GM19438 (cell line): ENCODE measurements at regions not wholly inside any gene's neighbourhood (a gene's known extent, or its start where the extent isn't known, plus 50 kb on each side); places are given as distances from the start of the nearest gene placed in this dataset.

Experiments used
- ATAC-seq: cut with Tn5 transposase; IDR thresholded peaks from one replicate; pipeline ENCODE4 v1.9.1; 2021; ENCODE audit warnings: low read depth; ENCODE audit not compliant: unreplicated experiment

DNA sequence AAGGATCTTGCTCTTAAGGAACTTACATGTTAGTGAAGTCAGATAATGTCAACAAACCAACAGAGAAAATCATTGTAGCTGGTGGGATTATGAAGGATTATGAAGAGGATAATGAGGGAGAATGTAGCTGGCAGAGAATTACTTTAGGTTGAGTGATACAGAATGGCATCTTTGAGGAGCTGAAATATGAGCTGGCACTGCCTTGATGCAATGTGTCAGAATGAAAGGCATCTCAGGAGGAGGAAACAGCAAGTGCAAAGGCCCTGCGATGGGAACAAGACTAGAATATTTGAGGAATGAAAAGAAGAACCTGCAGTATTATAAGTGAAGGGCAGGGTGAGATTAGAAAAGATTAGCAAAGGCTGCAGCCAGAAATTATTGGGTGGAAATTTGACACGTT is 237.2 kb upstream of the ADAMTS9 start:
- ATAC-seq: no peak

DNA sequence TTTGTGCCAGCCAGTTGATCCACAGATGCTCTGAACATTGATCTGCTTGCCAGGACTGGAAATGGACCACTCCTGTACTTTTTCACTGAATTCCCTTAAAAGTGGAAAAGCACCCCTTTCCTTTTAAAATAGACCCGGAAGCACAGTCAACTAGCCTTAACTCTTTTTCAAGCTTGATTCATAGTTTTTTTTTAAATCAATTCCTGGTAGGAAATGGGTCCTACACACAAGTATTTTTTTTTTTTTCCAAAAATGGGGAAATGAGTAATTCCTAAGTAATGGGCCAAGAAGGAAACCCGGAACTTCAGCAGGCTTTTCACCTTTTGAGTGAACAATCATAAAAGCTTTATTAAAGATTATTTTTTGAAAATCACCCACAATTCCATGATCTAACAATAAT is 234.4 kb upstream of the ADAMTS9 start:
- ATAC-seq: no peak

DNA sequence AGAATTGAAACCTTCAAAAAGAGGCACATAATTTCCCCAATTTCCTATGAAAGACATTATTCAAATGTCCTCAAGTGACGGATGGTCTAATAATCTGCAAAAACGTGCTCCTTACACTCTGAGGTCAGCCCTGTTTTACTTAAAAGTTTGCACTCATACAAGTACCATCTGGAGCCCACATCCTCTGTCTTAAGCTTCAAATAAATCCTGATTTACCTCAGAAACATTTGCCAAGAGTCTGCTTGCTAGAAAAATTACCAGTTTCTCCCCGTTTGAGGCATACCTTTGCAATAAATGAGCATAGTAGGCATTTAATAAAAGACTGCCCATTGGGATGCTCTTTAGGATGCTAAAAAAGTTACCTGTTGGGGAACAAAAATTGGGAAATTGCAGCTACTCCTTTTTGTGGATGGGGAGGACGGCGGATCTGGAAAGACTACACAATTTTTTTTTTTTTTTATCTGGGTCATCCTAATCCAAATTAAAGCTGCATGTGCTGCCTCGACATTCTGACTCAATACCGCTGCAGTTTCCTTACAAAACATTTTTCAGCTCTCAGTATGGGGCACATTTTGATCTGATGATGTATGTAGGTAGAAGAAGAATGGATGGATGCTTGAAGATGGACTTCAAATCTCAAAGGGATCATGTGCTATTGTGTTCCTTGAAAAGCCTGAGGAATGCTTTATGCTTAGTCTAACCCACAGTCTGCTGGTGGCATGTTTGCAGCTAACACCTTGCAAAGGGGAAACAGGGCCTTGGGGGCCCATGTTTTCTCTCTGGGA is 233.7 kb upstream of the ADAMTS9 start:
- no peak for ATAC-seq

DNA sequence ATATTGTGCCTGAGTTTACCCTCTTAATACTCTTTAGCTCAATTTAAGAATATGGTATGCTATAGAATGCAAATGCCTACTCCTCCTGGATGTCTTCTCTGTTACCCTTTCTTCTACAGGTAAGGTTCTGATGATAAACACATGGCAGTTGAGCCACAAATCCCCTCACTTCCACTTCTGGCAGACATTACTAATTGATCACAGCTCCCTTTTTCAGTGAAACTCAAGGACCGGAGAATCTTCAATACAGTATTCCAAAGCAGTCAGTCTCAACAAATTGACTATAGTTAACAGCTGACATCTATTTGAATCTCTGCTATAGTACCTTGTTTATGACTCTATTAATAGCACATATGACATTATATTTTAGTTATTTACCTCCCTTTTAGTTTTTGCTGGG is 232.1 kb upstream of the ADAMTS9 start:
- no peak for ATAC-seq

DNA sequence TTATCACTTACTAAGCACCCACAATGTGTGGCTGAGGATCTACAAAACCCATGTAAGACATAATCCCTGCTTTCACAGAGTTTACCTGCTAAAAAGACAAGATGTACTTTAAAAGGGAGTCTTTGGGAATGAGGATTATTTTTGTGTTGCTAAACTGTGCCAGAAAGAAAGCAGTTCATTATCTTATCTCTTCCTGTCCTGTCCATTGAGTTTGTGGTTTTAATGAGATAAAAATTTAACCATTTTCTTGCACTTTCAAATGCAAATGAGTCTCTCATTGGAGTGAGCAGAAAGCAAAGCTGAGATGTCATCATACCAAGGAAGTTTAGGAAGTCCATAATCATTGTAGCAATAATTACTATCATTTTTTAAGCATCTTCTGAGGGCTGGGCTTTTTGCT is 231.2 kb upstream of the ADAMTS9 start:
- no peak for ATAC-seq

DNA sequence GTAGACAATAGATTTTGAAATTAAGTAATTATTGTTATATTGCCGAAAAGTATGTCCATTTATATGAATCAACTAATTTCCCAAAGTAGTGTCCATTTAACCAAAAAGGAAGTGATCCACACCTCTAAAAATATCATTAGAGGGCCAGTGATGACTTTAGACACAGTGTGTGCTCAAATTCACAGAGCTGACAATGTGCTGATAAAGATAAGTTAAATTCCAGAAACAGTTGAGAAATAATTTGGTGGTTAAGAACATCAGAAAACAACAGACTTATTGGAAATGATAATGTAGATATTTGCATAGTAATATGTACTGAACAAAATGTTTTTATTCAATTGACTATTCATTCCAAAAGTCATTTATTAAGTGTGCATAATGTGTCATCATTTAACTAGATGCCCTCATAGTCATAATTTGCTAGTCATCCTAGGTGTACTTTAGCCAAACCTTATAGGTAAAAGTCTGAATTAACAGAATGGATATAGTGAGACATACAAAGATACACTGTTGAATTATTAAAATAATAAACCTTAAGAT is 230.2 kb upstream of the ADAMTS9 start:
- ATAC-seq: no peak

GRCh38 chr3:64916937-64917336 is 229.1 kb upstream of the ADAMTS9 start:
- no peak for ATAC-seq

GRCh38 chr3:64916192-64916798 is 228.5 kb upstream of the ADAMTS9 start:
- no peak for ATAC-seq

DNA sequence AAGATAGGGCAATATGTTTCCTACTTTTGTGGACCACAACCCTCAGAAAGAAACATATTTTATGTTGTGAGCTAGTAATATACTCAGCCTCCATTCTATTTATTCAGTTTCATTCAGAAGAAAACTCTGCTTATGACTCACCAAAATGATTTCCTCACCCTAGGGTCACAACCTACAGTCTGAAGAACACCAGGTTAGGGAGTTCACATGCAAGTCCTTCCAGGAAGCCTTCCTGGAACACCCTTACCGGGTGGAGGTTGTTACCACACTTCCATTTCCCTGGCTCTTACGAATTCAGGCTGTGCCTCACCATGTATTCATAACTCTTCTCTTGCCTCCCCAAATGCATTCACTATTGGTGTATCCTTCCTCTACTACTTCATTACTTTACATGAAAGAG is 228.0 kb upstream of the ADAMTS9 start:
- no peak for ATAC-seq

DNA sequence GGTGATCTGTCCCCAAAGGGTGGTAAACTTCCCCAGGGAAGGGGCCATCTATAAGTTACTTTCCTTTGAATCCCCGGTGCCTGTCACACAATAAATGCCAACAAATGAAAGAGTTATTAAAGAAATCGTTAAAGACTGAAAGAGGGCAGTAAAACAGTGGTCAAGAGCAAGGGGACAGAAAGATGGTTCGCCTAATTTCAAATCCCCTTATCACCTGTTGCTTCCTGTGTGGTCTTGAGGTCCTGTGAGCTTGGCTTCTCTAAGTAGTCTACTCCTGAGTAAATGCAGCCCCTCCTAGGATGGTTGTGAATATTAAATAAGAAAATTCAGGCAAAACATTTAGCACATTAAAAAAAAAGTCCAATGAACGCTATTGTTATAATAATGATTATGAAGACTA is 225.7 kb upstream of the ADAMTS9 start:
- ATAC-seq: no peak

DNA sequence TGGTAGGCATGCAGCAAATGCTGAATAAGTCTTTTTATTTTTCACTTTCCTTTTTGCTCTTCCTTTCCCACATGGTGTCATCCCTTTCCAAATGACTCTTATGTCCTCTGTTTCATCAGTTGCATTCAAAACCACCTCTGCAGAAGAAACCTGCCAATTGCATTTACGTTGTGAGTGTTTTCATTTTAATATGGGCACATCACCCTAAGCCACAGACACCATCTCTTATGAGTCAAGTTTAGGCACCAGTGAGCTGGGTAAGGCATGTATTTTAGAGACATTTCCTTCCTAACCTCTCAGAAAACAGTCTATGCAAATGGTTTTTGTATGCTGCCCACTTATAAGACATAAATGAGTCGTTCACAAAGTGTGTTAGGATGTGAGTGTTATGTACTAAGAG is 223.3 kb upstream of the ADAMTS9 start:
- no peak for ATAC-seq

DNA sequence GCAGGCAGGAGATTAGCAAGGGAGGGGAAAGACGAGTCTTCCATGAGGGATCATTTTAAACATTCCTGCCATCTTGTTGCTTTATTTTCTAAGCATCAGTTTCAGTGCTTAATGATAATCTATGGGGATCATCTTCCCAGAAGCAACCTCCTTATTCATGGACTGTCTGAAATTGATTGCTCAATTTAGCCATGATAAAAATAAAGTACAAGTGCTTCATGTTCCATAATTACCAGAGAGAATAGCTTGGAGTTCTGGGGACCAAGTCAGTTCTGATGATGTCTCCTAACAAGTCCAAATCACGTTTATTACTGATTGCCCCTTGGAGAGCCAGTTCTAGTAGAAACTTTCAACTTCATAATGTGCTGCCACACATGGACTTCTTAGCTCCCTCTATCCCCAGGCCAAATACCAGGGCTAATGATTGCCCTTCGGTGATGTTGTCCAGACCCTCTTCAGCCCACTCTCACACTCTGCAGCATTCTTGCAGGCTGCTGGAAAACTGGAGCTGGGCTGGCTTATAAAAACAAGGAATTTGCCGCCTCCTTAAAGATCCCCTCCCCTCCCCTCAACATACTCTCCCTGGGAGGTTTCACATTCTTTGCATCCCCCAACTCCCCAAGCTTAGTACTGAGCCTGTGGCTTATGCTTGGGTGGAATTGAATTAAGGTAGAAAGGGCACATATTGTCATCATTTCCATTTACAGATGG is 222.1 kb upstream of the ADAMTS9 start:
- ATAC-seq: no peak

- no peak for ATAC-seq
Measured at GRCh38 chr3:64909011-64909410, 221.2 kb upstream of the ADAMTS9 start.

- ATAC-seq: no peak
Measured at GRCh38 chr3:64908251-64908685, 220.5 kb upstream of the ADAMTS9 start.

DNA sequence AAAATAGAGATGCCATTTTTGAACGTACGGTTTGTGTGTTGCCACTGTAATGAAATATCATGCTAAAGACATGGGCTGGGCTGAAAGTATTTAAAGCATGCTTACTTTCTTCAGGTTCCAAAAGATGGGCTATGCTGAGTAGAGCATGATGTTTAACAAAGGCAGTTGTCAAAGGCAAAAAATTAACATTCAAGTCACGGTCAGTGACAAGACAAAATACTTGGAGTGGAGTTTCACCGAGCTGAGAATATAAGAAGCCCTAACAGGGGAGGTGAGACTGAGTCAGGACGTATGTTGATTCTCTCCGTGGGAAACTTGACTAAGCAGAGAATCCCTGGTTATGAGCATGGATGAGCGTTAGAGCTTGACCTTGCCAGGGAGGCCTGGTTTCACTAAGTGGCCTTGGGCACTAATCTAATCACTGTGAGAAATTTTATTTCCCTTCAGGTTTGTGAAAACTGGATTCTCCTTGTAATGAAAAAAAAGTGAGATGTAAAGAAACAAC is 218.2 kb upstream of the ADAMTS9 start:
- ATAC-seq: no peak

GRCh38 chr3:64903006-64903405 is 215.2 kb upstream of the ADAMTS9 start:
- no peak for ATAC-seq

- no peak for ATAC-seq
Measured at GRCh38 chr3:64901986-64902516, 214.3 kb upstream of the ADAMTS9 start.

DNA sequence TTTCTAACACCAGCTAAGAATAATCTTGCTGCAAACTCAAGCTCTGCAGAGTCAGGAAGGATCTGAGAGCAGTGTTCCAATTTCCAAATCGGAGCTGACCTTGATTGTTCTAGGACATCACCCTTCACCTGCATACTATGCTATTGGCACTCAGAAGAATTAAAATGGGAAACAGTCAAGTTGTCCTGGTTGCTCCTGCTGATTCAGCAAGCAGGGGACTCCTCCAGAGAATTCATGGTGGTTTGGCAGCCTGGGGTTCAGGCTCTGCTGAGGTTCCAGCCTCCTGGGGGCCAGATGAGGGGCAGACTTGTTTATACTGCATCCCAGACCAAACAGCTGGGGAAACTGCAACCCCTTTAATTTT is 213.7 kb upstream of the ADAMTS9 start:
- no peak for ATAC-seq

DNA sequence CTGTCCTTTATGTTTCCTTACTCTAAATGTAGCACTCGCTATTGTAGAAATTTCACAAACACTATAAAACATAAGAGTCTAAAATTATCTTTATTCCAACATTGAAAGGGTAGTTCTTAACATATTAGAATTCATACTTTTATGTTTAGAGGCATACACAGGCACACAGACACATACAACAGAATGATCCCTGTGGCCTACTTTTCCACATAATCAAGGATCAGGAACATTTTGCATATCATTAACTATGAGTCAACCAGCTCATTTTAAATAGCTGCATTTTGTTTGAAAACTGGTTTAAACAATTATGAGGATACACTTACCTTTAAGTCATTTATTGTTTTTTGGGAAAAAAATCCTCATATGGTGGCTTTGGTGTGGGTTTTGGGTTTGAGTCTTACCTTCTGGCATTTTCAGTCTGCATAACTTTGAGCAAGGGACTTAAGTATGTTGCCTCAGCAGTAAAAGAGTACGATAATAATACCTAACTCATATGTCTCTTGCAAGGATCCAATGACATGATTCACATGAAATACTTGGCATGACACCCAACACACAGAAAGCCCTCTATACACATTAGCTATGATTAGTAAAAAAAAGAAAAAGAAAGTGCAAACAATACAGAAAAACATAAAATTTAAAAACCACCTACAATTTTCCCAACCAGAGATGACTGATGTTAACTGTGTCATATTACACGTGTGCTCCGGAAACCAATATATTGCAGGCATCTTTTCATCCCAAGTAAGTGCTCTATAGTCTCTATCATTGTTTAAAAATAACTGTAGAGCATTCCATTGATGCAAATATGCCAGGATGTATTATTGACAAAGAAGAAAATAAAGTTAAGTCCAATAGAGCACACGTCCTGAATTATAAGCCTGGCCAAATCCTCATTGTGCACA is 213.1 kb upstream of the ADAMTS9 start:
- ATAC-seq: no peak

GRCh38 chr3:64900156-64900555 is 212.4 kb upstream of the ADAMTS9 start:
- ATAC-seq: no peak
